Gastroesophageal sphincter (tissue), 4 donors: ENCODE measurements at regions not wholly inside any gene's neighbourhood (a gene's known extent, or its start where the extent isn't known, plus 50 kb on each side); places are given as distances from the start of the nearest gene placed in this dataset.
"Not testable (repeated sequence)": the region's sequence is repeated elsewhere in the genome, so short reads cannot be mapped to it uniquely, and the experiment has no call there.

Experiments
- ATAC-seq: fragments of 150-250 bp; one replicate; pipeline ENCODE4 v1.9.1; 2016; ENCODE audit warnings: mild to moderate bottlenecking, moderate library complexity
- H3K27ac ChIP-seq, 4 donors: fragments of 200-600 bp; sonication (generic) in 3 of 4; 1 replicate in 3 of 4; 2 replicates in 1 of 4; pipeline ENCODE4 v1.5.1; 2016 to 2019
- H3K27me3 ChIP-seq: fragments of 200-600 bp; sonication (generic); one replicate; pipeline ENCODE4 v1.5.1; 2019
- H3K36me3 ChIP-seq, 2 donors: fragments of 200-600 bp; sonication (generic); one replicate each; pipeline ENCODE4 v1.5.1; 2019; ENCODE audit warnings: control low read depth in 1 of 2
- H3K4me1 ChIP-seq, 3 donors: fragments of 200-600 bp; sonication (generic); 1 replicate in 2 of 3; 2 replicates in 1 of 3; pipeline ENCODE4 v1.5.1; 2016 to 2019; ENCODE audit warnings: control low read depth in 2 of 3
- H3K4me3 ChIP-seq, 2 donors: fragments of 200-600 bp; sonication (generic); one replicate each; pipeline ENCODE4 v1.5.1; 2019; ENCODE audit warnings: mild to moderate bottlenecking in 1 of 2, moderate library complexity in 1 of 2
- H3K9me3 ChIP-seq, 3 donors: fragments of 200-600 bp; sonication (generic); one replicate each; pipeline ENCODE4 v1.5.1; 2017 to 2019; ENCODE audit warnings: control low read depth in 2 of 3
- EP300 ChIP-seq: sonication (generic); formaldehyde crosslinking; IDR thresholded peaks from one replicate; pipeline ENCODE4 v1.6.1; 2017; ENCODE audit warnings: antibody characterized with exemption, mild to moderate bottlenecking
- POLR2A ChIP-seq, 2 donors: fragments of 450-650 bp; IDR thresholded peaks; one replicate each; pipeline ENCODE4 v1.6.1; 2017; ENCODE audit warnings: antibody characterized with exemption in 2 of 2, mild to moderate bottlenecking in 2 of 2, moderate library complexity in 1 of 2
- POLR2AphosphoS5 ChIP-seq: sonication (generic); formaldehyde crosslinking; IDR thresholded peaks from one replicate; pipeline ENCODE4 v1.6.1; 2017; ENCODE audit warnings: antibody characterized with exemption
- WGBS, 2 donors: methylation state at CpG; one replicate each; pipeline ENCODE4 v1.1.5; 2018; ENCODE audit warnings: low coverage in 1 of 2; 5-methylcytosine and 5-hydroxymethylcytosine counted together
- TF ChIP-seq, protein P1 (sequence below), 4 experiments: fragments of 200-600 bp in 2 of 4; fragments of 450-650 bp in 2 of 4; sonication (generic) in 1 of 4; IDR thresholded peaks; one replicate each; pipeline ENCODE4 v1.5.1; 2017 to 2019; ENCODE audit warnings: antibody characterized with exemption in 4 of 4, mild to moderate bottlenecking in 2 of 4, moderate library complexity in 2 of 4

DNA sequence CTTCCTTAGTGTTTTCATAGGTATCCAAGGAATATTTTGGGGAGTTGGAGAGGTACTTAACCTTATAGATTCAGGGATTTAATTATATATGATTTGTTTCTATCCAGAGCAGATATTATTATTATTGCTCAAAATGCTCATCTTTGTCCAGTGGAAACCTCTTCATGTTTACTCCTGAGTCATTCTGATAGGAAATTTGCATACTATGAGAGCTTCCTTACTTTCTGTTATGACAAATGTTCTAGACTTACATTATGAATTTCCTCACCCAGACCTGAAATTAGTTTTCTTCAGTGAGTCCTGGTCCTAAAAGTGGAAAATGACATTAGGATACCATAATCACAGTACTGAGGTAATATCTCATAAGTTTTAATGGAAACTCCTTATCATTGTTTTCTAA is 57.5 kb upstream of the PLPPR5 start:
- no peak for ATAC-seq
- Histone ChIP-seq H3K36me3 (no peaks in the 10 kb centered on the region), H3K27me3 (no peaks in the 10 kb centered on the region), H3K27ac (no peak overlapping the region), H3K4me3 (no peak overlapping the region), H3K9me3 (no peaks in the 10 kb centered on the region), H3K4me1 (no peaks in the 10 kb centered on the region)
- TF ChIP-seq EP300 = no peak
- TF ChIP-seq POLR2AphosphoS5 = no peak
- TF ChIP-seq, protein P1, sequence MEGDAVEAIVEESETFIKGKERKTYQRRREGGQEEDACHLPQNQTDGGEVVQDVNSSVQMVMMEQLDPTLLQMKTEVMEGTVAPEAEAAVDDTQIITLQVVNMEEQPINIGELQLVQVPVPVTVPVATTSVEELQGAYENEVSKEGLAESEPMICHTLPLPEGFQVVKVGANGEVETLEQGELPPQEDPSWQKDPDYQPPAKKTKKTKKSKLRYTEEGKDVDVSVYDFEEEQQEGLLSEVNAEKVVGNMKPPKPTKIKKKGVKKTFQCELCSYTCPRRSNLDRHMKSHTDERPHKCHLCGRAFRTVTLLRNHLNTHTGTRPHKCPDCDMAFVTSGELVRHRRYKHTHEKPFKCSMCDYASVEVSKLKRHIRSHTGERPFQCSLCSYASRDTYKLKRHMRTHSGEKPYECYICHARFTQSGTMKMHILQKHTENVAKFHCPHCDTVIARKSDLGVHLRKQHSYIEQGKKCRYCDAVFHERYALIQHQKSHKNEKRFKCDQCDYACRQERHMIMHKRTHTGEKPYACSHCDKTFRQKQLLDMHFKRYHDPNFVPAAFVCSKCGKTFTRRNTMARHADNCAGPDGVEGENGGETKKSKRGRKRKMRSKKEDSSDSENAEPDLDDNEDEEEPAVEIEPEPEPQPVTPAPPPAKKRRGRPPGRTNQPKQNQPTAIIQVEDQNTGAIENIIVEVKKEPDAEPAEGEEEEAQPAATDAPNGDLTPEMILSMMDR (IDR thresholded peaks at IDR 0.05) = no peak

DNA sequence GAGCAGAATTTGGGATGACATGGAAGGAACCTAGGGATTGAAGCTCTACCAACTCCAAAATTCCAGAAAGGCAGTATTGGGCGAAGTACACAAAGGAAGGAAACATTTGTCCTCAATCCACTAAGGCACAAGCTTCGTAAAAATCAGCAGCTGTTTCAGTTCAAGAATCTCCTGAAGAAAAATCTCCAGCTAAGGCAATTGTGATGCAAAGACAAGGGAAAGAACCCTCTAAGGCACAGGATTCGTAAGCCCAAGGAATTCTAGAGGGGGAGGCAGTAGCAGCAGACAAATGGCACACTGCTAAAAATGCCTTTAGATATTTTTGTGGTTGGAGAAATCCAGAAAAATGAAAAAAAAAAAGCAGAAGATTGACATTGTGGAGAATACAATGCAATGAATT is 64.5 kb upstream of the PLPPR5 start:
- no peaks in the 10 kb centered on the region for H3K9me3 ChIP-seq
- ATAC-seq = no peak
- no peak overlapping the region for H3K27ac ChIP-seq
- no peaks in the 10 kb centered on the region for H3K4me1 ChIP-seq
- TF ChIP-seq EP300 (no peak), POLR2AphosphoS5 (no peak), POLR2A (IDR thresholded peaks at IDR 0.05) (no peak)
- TF ChIP-seq, protein P1 (IDR thresholded peaks at IDR 0.05) = no peak
- H3K36me3 ChIP-seq = no peaks in the 10 kb centered on the region
- 50 to 54% methylated on average over 3 of the region's 3 CpGs for whole genome bisulfite sequencing, 2 donors
- no peak overlapping the region for H3K4me3 ChIP-seq
- H3K27me3 ChIP-seq = no peaks in the 10 kb centered on the region

DNA sequence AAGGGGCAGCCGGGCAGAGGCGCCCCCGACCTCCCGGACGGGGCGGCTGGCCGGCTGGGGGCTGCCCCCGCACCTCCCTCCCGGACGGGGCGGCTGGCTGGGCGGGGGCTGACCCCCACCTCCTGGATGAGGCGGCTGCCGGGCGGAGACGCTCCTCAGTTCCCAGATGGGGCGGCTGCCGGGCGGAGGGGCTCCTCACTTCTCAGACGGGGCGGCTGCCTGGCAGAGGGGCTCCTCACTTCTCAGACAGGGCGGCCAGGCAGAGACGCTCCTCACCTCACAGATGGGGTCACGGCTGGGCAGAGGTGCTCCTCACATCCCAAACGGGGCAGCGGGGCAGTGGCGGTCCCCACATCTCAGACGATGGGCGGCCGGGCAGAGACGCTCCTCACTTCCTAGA is 73.9 kb upstream of the PLPPR5 start:
- H3K4me1 ChIP-seq, H3K27me3 ChIP-seq, H3K9me3 ChIP-seq, H3K4me3 ChIP-seq, ATAC-seq, H3K36me3 ChIP-seq, H3K27ac ChIP-seq: not testable (repeated sequence)
- no CpG with 5 or more reads among the region's 31 CpGs for WGBS, 2 donors

DNA sequence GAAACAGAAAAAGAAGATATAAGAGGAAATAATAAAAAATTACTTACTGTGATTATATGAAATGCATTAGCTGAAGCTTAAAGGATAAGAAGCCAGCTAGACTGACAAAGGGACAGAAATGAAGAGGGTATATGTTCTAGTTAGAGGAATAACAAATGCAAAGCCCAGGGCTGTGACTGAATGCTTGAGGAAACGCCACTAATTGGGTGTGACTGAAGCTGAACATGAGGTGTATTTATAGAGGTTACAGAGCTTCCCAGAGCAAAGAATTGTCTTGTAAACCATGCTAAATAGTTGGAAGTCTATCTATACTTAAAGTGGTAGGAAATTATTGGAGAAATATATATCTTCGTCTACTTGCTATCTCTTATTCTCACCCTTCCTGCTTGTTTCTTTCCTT is 77.7 kb upstream of the PLPPR5 start:
- Histone ChIP-seq H3K36me3 (no peaks in the 10 kb centered on the region), H3K4me3 (no peak overlapping the region), H3K4me1 (no peaks in the 10 kb centered on the region), H3K9me3 (peaks cover 0 to 2% (median 0%) of the 10 kb centered on the region in 3 donors), H3K27ac (no peak overlapping the region), H3K27me3 (no peaks in the 10 kb centered on the region)
- TF ChIP-seq EP300 = no peak
- TF ChIP-seq POLR2A (IDR thresholded peaks at IDR 0.05) = no peak
- TF ChIP-seq, protein P1 (IDR thresholded peaks at IDR 0.05) = no peak
- no peak for TF ChIP-seq POLR2AphosphoS5
- ATAC-seq = no peak
- 27 to 43% methylated on average over 2 of the region's 2 CpGs for WGBS, 2 donors

DNA sequence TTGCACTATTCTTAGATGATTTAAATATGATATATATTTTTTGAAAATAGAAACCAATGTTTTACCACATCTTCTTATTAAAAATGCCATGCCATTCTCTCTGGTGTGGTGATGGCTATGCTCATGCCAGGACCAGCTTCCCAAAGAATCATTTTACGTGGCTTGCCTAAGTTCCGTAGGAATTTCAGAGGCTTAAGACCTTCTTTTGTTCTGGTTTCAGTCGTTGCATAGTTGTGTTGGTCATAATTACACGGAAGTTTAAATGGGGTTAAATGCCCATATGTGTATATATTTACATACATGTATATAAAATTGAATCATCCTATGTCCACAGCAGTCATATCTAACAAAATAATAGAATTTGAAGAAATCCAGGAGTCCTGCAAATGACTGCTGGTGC is 78.7 kb upstream of the PLPPR5 start:
- WGBS, 2 donors = 67 to 73% methylated on average over 4 of the region's 4 CpGs
- no peaks in the 10 kb centered on the region for H3K4me1 ChIP-seq
- ATAC-seq = no peak
- no peaks in the 10 kb centered on the region for H3K27me3 ChIP-seq
- no peak overlapping the region for H3K27ac ChIP-seq
- no peaks in the 10 kb centered on the region for H3K9me3 ChIP-seq
- H3K36me3 ChIP-seq = no peaks in the 10 kb centered on the region
- no peak overlapping the region for H3K4me3 ChIP-seq
- TF ChIP-seq, protein P1 (IDR thresholded peaks at IDR 0.05) = no peak
- TF ChIP-seq POLR2A (IDR thresholded peaks at IDR 0.05) (no peak), POLR2AphosphoS5 (no peak), EP300 (no peak)

DNA sequence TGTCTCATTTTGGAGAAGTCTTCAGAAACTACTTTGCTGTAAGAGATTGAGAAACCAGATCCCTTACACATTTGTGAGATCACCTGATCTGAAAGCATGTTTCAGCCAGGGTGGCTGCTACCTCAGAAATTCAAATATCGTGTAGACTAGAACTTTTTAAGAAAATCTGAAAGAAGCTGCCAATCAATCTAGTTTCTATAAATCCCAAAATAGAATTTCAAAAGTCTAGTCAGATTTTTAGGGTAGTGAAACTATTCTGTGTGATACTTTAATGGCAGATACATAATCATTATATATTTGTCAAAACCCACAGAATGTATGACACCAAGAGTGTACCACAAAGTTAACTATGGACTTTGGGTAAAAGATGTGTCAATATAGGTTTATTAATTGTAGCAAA is 79.9 kb upstream of the PLPPR5 start:
- no peak for ATAC-seq
- no peaks in the 10 kb centered on the region for H3K27me3 ChIP-seq
- no peak overlapping the region for H3K4me3 ChIP-seq
- H3K4me1 ChIP-seq = no peaks in the 10 kb centered on the region
- H3K27ac ChIP-seq = no peak overlapping the region
- TF ChIP-seq, protein P1 (IDR thresholded peaks at IDR 0.05) = no peak
- TF ChIP-seq POLR2AphosphoS5 = no peak
- no peak for TF ChIP-seq POLR2A (IDR thresholded peaks at IDR 0.05)
- TF ChIP-seq EP300 = no peak
- H3K9me3 ChIP-seq = peaks cover 0 to 6% (median 0%) of the 10 kb centered on the region in 3 donors
- 73 to 86% methylated on average over 1 of the region's 1 CpG for WGBS, 2 donors
- H3K36me3 ChIP-seq = no peaks in the 10 kb centered on the region
